ENCODE measurements at regions not wholly inside any gene's neighbourhood (a gene's known extent, or its start where the extent isn't known, plus 50 kb on each side); places are given as distances from the start of the nearest gene placed in this dataset.

- peaks cover 1% of the 10 kb centered on the region; the same call in 1 of the 2 replicates for H3K23me2 ChIP-seq (ENCODE audit: low read depth, low read length)
- H3K4me3 ChIP-seq (ENCODE audit: extremely low read depth in 1 of 4, insufficient read depth in 2 of 4, low read depth in 3 of 4, low read length in 4 of 4), result no peak overlapping the region
- no peak overlapping the region for H2BK20ac ChIP-seq (ENCODE audit: low read length)
- H3K36me3 ChIP-seq (ENCODE audit: control insufficient read depth in 2 of 4, insufficient read depth in 4 of 4, low read length in 3 of 4), result no peaks in the 10 kb centered on the region
- H3K9me3 ChIP-seq (ENCODE audit: insufficient read depth in 2 of 2, low read depth in 1 of 2, low read length in 1 of 2), result no peaks in the 10 kb centered on the region
- no peak overlapping the region for H3K14ac ChIP-seq (ENCODE audit: insufficient read length)
- peaks cover 2 to 3% of the 10 kb centered on the region in 2 experiments for H4K20me1 ChIP-seq (replicated peaks in 1 of 2; ENCODE audit: control insufficient read depth in 1 of 2, insufficient read depth in 2 of 2, low read length in 2 of 2)
- no peak overlapping the region for H3K27ac ChIP-seq (ENCODE audit: low read depth, low read length)
- POLR2A ChIA-PET (ENCODE audit: partially characterized antibody), result interaction anchor here (1.5 kb wide), 1 partner anchor 71 kb away, joined by 3 read pairs; no protein-coding TSS in a partner anchor
- DNase-seq (ENCODE audit: low read depth in 1 of 2, low spot score in 2 of 2) (no peak), FAIRE-seq (no peak)
- H3K4ac ChIP-seq (replicated peaks; ENCODE audit: insufficient read length, low read depth, low read length), result no peak overlapping the region
- WGBS, 2 experiments (ENCODE audit: extremely low coverage in 1 of 2, insufficient coverage in 1 of 2, insufficient read length in 1 of 2, insufficient replicate concordance in 2 of 2, low coverage in 1 of 2, low lambda C conversion rate in 2 of 2, missing lambda C conversion rate in 1 of 2), result 95% methylated on average over 3 of the region's 3 CpGs; no CpG with 5 or more reads in 1 of the 2 experiments
- no peak overlapping the region for H3K9ac ChIP-seq (replicated peaks in 1 of 4; ENCODE audit: extremely low read depth in 1 of 4, low read depth in 3 of 4, low read length in 3 of 4)
- H4K8ac ChIP-seq (ENCODE audit: extremely low read depth, insufficient read depth, low read length), result no peak overlapping the region
- no peak overlapping the region for H2AK5ac ChIP-seq (ENCODE audit: low read depth, low read length)
- H3K23ac ChIP-seq (ENCODE audit: insufficient read length), result no peak overlapping the region
- H2BK5ac ChIP-seq (ENCODE audit: low read depth, low read length), result no peak overlapping the region
- H4K5ac ChIP-seq (ENCODE audit: insufficient read length, low read depth, low read length), result no peak overlapping the region
- no peak overlapping the region for H3K4me2 ChIP-seq (ENCODE audit: insufficient read depth in 1 of 2, low read depth in 2 of 2, low read length in 2 of 2)
- no peak for TF ChIP-seq CEBPB (IDR thresholded peaks at IDR 0.05; ENCODE audit: low read depth, low read length)
- TF ChIP-seq BRCA1 (IDR thresholded peaks at IDR 0.05; ENCODE audit: low read depth, low read length), result no peak
- no peak for TF ChIP-seq SIRT6 (IDR thresholded peaks at IDR 0.05; ENCODE audit: low read length)
- TF ChIP-seq CHD1 (IDR thresholded peaks at IDR 0.05; ENCODE audit: low read depth, low read length), result no peak
- TF ChIP-seq KDM1A (IDR thresholded peaks at IDR 0.05; ENCODE audit: borderline replicate concordance, low read length), result no peak
- no peak for TF ChIP-seq SP2 (IDR thresholded peaks at IDR 0.05; ENCODE audit: low read length)
- TF ChIP-seq SRF (IDR thresholded peaks at IDR 0.05; ENCODE audit: low read depth, low read length), result no peak
- no peak for TF ChIP-seq RAD21 (IDR thresholded peaks at IDR 0.05 in 1 of 2, conservative IDR thresholded peaks at IDR 0.05 in 1 of 2; ENCODE audit: low read depth in 2 of 2, low read length in 2 of 2)
- no peak for TF ChIP-seq CREB1 (IDR thresholded peaks at IDR 0.05)
- TF ChIP-seq POLR2AphosphoS5 (IDR thresholded peaks at IDR 0.05; ENCODE audit: low read depth, low read length), result no peak
- H2AFZ ChIP-seq (ENCODE audit: low read length), result no peak overlapping the region
- H3K79me2 ChIP-seq (ENCODE audit: control insufficient read depth in 1 of 2, insufficient read depth in 2 of 2, low read length in 2 of 2), result peaks cover 0 to 23% of the 10 kb centered on the region in 2 experiments; a peak in 2 of 4 replicates
- H3K27me3 ChIP-seq (replicated peaks in 1 of 4; ENCODE audit: control insufficient read depth in 3 of 4, extremely low read depth in 1 of 4, insufficient read depth in 3 of 4, low read length in 3 of 4), result no peaks in the 10 kb centered on the region
- no peak overlapping the region for H3K56ac ChIP-seq (replicated peaks; ENCODE audit: insufficient read length, low read depth, low read length)
- peaks cover 0 to 3% (median 0%) of the 10 kb centered on the region in 4 experiments; a peak in 1 of 7 replicates for H3K4me1 ChIP-seq (replicated peaks in 1 of 4; ENCODE audit: control insufficient read depth in 3 of 4, insufficient read depth in 4 of 4, low read length in 3 of 4)
- H2BK120ac ChIP-seq (replicated peaks; ENCODE audit: low read depth, low read length), result no peak overlapping the region
- H3K79me1 ChIP-seq (ENCODE audit: low read depth, low read length), result peaks cover 2% of the 10 kb centered on the region; the same call in 1 of the 2 replicates
- H4K91ac ChIP-seq (replicated peaks; ENCODE audit: insufficient read length, low read length), result no peak overlapping the region
- CTCF ChIA-PET (ENCODE audit: partially characterized antibody), result interaction anchor here (1.0 kb wide), 1 partner anchor 86 kb away, joined by 3 read pairs; no protein-coding TSS in a partner anchor
- no peak overlapping the region for H3K18ac ChIP-seq (ENCODE audit: extremely low read depth, low read length)
- no peak overlapping the region for H2BK15ac ChIP-seq (ENCODE audit: low read length)
- no peak overlapping the region for H2BK12ac ChIP-seq (ENCODE audit: low read depth, low read length)
These were observed 129.9 kb downstream of the UTRN start for GRCh38 chr6:144415014-144415413.

All from H1 (cell line).